C4-2B (cell line): ENCODE measurements at regions not wholly inside any gene's neighbourhood (a gene's known extent, or its start where the extent isn't known, plus 50 kb on each side); places are given as distances from the start of the nearest gene placed in this dataset.

Experiments used
- H3K27ac ChIP-seq: fragments of 450-650 bp; 2 replicates; pipeline ENCODE4 v1.5.1; 2017
- CTCF ChIP-seq: fragments of 450-650 bp; conservative IDR thresholded peaks from 2 replicates; pipeline ENCODE4 v1.5.1; 2017; ENCODE audit warnings: mild to moderate bottlenecking
- ZFX ChIP-seq: fragments of 450-650 bp; IDR thresholded peaks from 2 replicates; pipeline ENCODE4 v1.6.1; 2017

- TF ChIP-seq ZFX (no peak), CTCF (no peak)
- H3K27ac ChIP-seq: no peak overlapping the region
Observed at GRCh38 chr2:36013064-36013463, 342.5 kb upstream of the CRIM1 start.

- TF ChIP-seq CTCF: no peak
- no peak for TF ChIP-seq ZFX
- no peak overlapping the region for H3K27ac ChIP-seq
Observed at GRCh38 chr2:36006444-36006843, 349.1 kb upstream of the CRIM1 start.

GRCh38 chr2:36002941-36003340 is 352.6 kb upstream of the CRIM1 start:
- TF ChIP-seq CTCF (no peak), ZFX (no peak)
- no peak overlapping the region for H3K27ac ChIP-seq

- TF ChIP-seq ZFX (no peak), CTCF (no peak)
- H3K27ac ChIP-seq: no peak overlapping the region
Observed at GRCh38 chr2:35997488-35997887, 358.1 kb upstream of the CRIM1 start.

GRCh38 chr2:35989503-35989902 is 366.1 kb upstream of the CRIM1 start:
- no peak for TF ChIP-seq CTCF
- no peak for TF ChIP-seq ZFX
- H3K27ac ChIP-seq: no peak overlapping the region

GRCh38 chr2:35989040-35989439 is 366.5 kb upstream of the CRIM1 start:
- H3K27ac ChIP-seq: no peak overlapping the region
- TF ChIP-seq CTCF: no peak
- no peak for TF ChIP-seq ZFX

- no peak overlapping the region for H3K27ac ChIP-seq
- TF ChIP-seq CTCF: peak; percentile 16; the same call in 1 of the 2 replicates
- TF ChIP-seq ZFX: no peak
Observed at GRCh38 chr2:35986871-35987270, 368.7 kb upstream of the CRIM1 start.
